Activated naive CD4-positive, alpha-beta T cell treated with anti-CD3 and anti-CD28 coated beads, Interleukin-2, amount 10 ng/mL, durations not matched to agents 7 days and 5 days (primary cell): ENCODE measurements at regions not wholly inside any gene's neighbourhood (a gene's known extent, or its start where the extent isn't known, plus 50 kb on each side); places are given as distances from the start of the nearest gene placed in this dataset.

Experiments
- CTCF ChIA-PET: fragments of 350-600 bp; sonication (Branson Sonifier 250); formaldehyde crosslinking; loops from one replicate; lab custom pipeline; 2021; ENCODE audit warnings: antibody characterized with exemption; lab: Charles Lee
- DNase-seq: peaks from one replicate; pipeline ENCODE4 v3.0.0-alpha.2; 2020
- H3K27ac Mint-ChIP-seq: one replicate; pipeline ENCODE4 v1.8.0; 2021; ENCODE audit warnings: mild to moderate bottlenecking, moderate library complexity, mixed read lengths
- H3K27me3 Mint-ChIP-seq: one replicate; pipeline ENCODE4 v1.8.0; 2021; ENCODE audit warnings: mild to moderate bottlenecking, mixed read lengths
- H3K36me3 Mint-ChIP-seq: one replicate; pipeline ENCODE4 v1.8.0; 2021; ENCODE audit warnings: mixed read lengths
- H3K4me1 Mint-ChIP-seq: one replicate; pipeline ENCODE4 v1.8.0; 2021; ENCODE audit warnings: mixed read lengths
- H3K4me3 Mint-ChIP-seq: one replicate; pipeline ENCODE4 v1.8.0; 2021; ENCODE audit warnings: mild to moderate bottlenecking, moderate library complexity, mixed read lengths
- H3K9me3 Mint-ChIP-seq: one replicate; pipeline ENCODE4 v1.8.0; 2021; ENCODE audit warnings: mixed read lengths

GRCh38 chr6:134733801-134734200, 216.1 kb downstream of the ALDH8A1 start:
- Mint-ChIP-seq H3K4me1 (no peaks in the 10 kb centered on the region), H3K27ac (no peak overlapping the region), H3K36me3 (no peaks in the 10 kb centered on the region), H3K9me3 (no peaks in the 10 kb centered on the region), H3K27me3 (peaks cover 11% of the 10 kb centered on the region), H3K4me3 (no peak overlapping the region)
- CTCF ChIA-PET, result no interaction called here
- DNase-seq, result no peak

- H3K4me3 Mint-ChIP-seq, result no peak overlapping the region
- CTCF ChIA-PET, result no interaction called here
- no peak for DNase-seq
- no peaks in the 10 kb centered on the region for H3K4me1 Mint-ChIP-seq
- no peak overlapping the region for H3K27ac Mint-ChIP-seq
- no peaks in the 10 kb centered on the region for H3K9me3 Mint-ChIP-seq
- H3K27me3 Mint-ChIP-seq, result peaks cover 10% of the 10 kb centered on the region
- no peaks in the 10 kb centered on the region for H3K36me3 Mint-ChIP-seq
These were observed 217.1 kb downstream of the ALDH8A1 start for GRCh38 chr6:134732763-134733162.

- H3K4me3 Mint-ChIP-seq, result no peak overlapping the region
These were observed 218.3 kb downstream of the ALDH8A1 start for GRCh38 chr6:134731615-134732014.

GRCh38 chr6:134730013-134730412, 219.9 kb downstream of the ALDH8A1 start:
- Mint-ChIP-seq H3K27ac (no peak overlapping the region), H3K4me3 (no peak overlapping the region), H3K27me3 (peaks cover 16% of the 10 kb centered on the region), H3K36me3 (no peaks in the 10 kb centered on the region), H3K9me3 (no peaks in the 10 kb centered on the region), H3K4me1 (no peaks in the 10 kb centered on the region)
- CTCF ChIA-PET, result no interaction called here
- no peak for DNase-seq

More at GRCh38 chr6:134731615-134732014, 218.3 kb downstream of the ALDH8A1 start:
- Mint-ChIP-seq H3K9me3 (no peaks in the 10 kb centered on the region), H3K36me3 (no peaks in the 10 kb centered on the region), H3K27ac (no peak overlapping the region), H3K4me1 (no peaks in the 10 kb centered on the region), H3K27me3 (peaks cover 8% of the 10 kb centered on the region)
- CTCF ChIA-PET, result interaction anchor here (1.0 kb wide), 1 partner anchor 91 kb away, joined by 4 read pairs; no protein-coding TSS in a partner anchor
- DNase-seq, result no peak

- H3K36me3 Mint-ChIP-seq, result no peaks in the 10 kb centered on the region
These were observed 220.3 kb downstream of the ALDH8A1 start for GRCh38 chr6:134729561-134729960.

GRCh38 chr6:134727081-134727480, 222.8 kb downstream of the ALDH8A1 start:
- DNase-seq, result no peak
- Mint-ChIP-seq H3K9me3 (no peaks in the 10 kb centered on the region), H3K4me1 (no peaks in the 10 kb centered on the region), H3K27me3 (peaks cover 19% of the 10 kb centered on the region), H3K27ac (no peak overlapping the region), H3K36me3 (no peaks in the 10 kb centered on the region), H3K4me3 (no peak overlapping the region)
- CTCF ChIA-PET, result no interaction called here

More at GRCh38 chr6:134729561-134729960, 220.3 kb downstream of the ALDH8A1 start:
- no peak for DNase-seq
- Mint-ChIP-seq H3K4me3 (no peak overlapping the region), H3K27me3 (peaks cover 19% of the 10 kb centered on the region), H3K4me1 (no peaks in the 10 kb centered on the region), H3K27ac (no peak overlapping the region), H3K9me3 (no peaks in the 10 kb centered on the region)
- CTCF ChIA-PET, result no interaction called here

GRCh38 chr6:134725590-134725989, 224.3 kb downstream of the ALDH8A1 start:
- peaks cover 19% of the 10 kb centered on the region for H3K27me3 Mint-ChIP-seq
- CTCF ChIA-PET, result interaction anchor here (0.8 kb wide), 1 partner anchor 215 kb away, joined by 4 read pairs; no protein-coding TSS in a partner anchor
- no peaks in the 10 kb centered on the region for H3K36me3 Mint-ChIP-seq
- no peak overlapping the region for H3K27ac Mint-ChIP-seq
- no peak overlapping the region for H3K4me3 Mint-ChIP-seq
- H3K9me3 Mint-ChIP-seq, result no peaks in the 10 kb centered on the region
- no peak for DNase-seq
- H3K4me1 Mint-ChIP-seq, result no peaks in the 10 kb centered on the region

GRCh38 chr6:134724771-134725340, 225.0 kb downstream of the ALDH8A1 start:
- CTCF ChIA-PET, result no interaction called here
- DNase-seq, result no peak
- peaks cover 17% of the 10 kb centered on the region for H3K27me3 Mint-ChIP-seq
- no peaks in the 10 kb centered on the region for H3K9me3 Mint-ChIP-seq
- no peak overlapping the region for H3K4me3 Mint-ChIP-seq
- H3K36me3 Mint-ChIP-seq, result no peaks in the 10 kb centered on the region
- no peak overlapping the region for H3K27ac Mint-ChIP-seq
- no peaks in the 10 kb centered on the region for H3K4me1 Mint-ChIP-seq

GRCh38 chr6:134723081-134723871, 226.6 kb downstream of the ALDH8A1 start:
- Mint-ChIP-seq H3K27ac (no peak overlapping the region), H3K27me3 (peaks cover 11% of the 10 kb centered on the region), H3K4me3 (no peak overlapping the region), H3K36me3 (no peaks in the 10 kb centered on the region), H3K4me1 (no peaks in the 10 kb centered on the region), H3K9me3 (no peaks in the 10 kb centered on the region)
- CTCF ChIA-PET, result interaction anchor here (0.6 kb wide), 1 partner anchor 99 kb away, joined by 3 read pairs; no protein-coding TSS in a partner anchor
- no peak for DNase-seq

- DNase-seq, result no peak
- Mint-ChIP-seq H3K4me3 (no peak overlapping the region), H3K9me3 (no peaks in the 10 kb centered on the region), H3K27me3 (peaks cover 11% of the 10 kb centered on the region), H3K36me3 (no peaks in the 10 kb centered on the region), H3K4me1 (no peaks in the 10 kb centered on the region), H3K27ac (no peak overlapping the region)
- CTCF ChIA-PET, result no interaction called here
These were observed 227.6 kb downstream of the ALDH8A1 start for GRCh38 chr6:134722200-134722870.

GRCh38 chr6:134721060-134721405, 228.9 kb downstream of the ALDH8A1 start:
- no peak for DNase-seq
- H3K9me3 Mint-ChIP-seq, result no peaks in the 10 kb centered on the region
- CTCF ChIA-PET, result no interaction called here
- no peaks in the 10 kb centered on the region for H3K36me3 Mint-ChIP-seq
- peaks cover 6% of the 10 kb centered on the region for H3K27me3 Mint-ChIP-seq
- no peak overlapping the region for H3K4me3 Mint-ChIP-seq
- H3K27ac Mint-ChIP-seq, result no peak overlapping the region
- H3K4me1 Mint-ChIP-seq, result no peaks in the 10 kb centered on the region

GRCh38 chr6:134720353-134721059, 229.4 kb downstream of the ALDH8A1 start:
- no peak overlapping the region for H3K4me3 Mint-ChIP-seq
- no peaks in the 10 kb centered on the region for H3K4me1 Mint-ChIP-seq
- H3K27me3 Mint-ChIP-seq, result peaks cover 4% of the 10 kb centered on the region
- no peak overlapping the region for H3K27ac Mint-ChIP-seq
- DNase-seq, result no peak
- no peaks in the 10 kb centered on the region for H3K9me3 Mint-ChIP-seq
- H3K36me3 Mint-ChIP-seq, result no peaks in the 10 kb centered on the region
- CTCF ChIA-PET, result no interaction called here

GRCh38 chr6:134719911-134720310, 230.0 kb downstream of the ALDH8A1 start:
- H3K4me1 Mint-ChIP-seq, result no peaks in the 10 kb centered on the region
- peaks cover 2% of the 10 kb centered on the region for H3K27me3 Mint-ChIP-seq
- H3K36me3 Mint-ChIP-seq, result no peaks in the 10 kb centered on the region
- no peaks in the 10 kb centered on the region for H3K9me3 Mint-ChIP-seq
- CTCF ChIA-PET, result no interaction called here
- H3K27ac Mint-ChIP-seq, result no peak overlapping the region
- no peak overlapping the region for H3K4me3 Mint-ChIP-seq
- no peak for DNase-seq

- Mint-ChIP-seq H3K9me3 (no peaks in the 10 kb centered on the region), H3K27ac (no peak overlapping the region), H3K27me3 (no peaks in the 10 kb centered on the region), H3K4me3 (no peak overlapping the region), H3K4me1 (no peaks in the 10 kb centered on the region), H3K36me3 (no peaks in the 10 kb centered on the region)
- CTCF ChIA-PET, result no interaction called here
- no peak for DNase-seq
These were observed 230.6 kb downstream of the ALDH8A1 start for GRCh38 chr6:134719286-134719685.
